GM18508 (cell line): ENCODE measurements at regions not wholly inside any gene's neighbourhood (a gene's known extent, or its start where the extent isn't known, plus 50 kb on each side); places are given as distances from the start of the nearest gene placed in this dataset.

ENCODE experiments used
- ATAC-seq: cut with Tn5 transposase; IDR thresholded peaks from one replicate; pipeline ENCODE4 v1.9.1; 2021; ENCODE audit warnings: moderate number of reproducible peaks; ENCODE audit not compliant: insufficient read depth, unreplicated experiment

DNA sequence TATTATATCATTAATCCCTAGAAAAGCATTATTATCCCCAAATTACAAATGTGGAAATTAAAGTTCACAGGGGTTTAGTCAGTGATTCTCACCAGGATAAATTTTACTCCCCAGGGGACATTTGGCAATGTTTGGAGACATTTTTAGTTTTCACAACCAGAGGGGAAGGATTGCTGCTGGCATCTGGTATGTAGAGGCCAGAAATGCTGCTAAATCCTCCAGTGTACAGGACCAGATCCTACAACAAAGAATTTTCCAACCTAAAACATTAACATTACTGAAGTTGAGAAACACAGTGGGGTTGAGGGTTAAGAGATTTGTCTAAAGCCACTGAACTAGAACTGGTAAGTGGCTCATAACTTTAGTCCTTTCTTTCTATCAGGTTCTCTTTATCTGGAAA is 162.0 kb upstream of the SYT6 start:
- ATAC-seq, result no peak

DNA sequence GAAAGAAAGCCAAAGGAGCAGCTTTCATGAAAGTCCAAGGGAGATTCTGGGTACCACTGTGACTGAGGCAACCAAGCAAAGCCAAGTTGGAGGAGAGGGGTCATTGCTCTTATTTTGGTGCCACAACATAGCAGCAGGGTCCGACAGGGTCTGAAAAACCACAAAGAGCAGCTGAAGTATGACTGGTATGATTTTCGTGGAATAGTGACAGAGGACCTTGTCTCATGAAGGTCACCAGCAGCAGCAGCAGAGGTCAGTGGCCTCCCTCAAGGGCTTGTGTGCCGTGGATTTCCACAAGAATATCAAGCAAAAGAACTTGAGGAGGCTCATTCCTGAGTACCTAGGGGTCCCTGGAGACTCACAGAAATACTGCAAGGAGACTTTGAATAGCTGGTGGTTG is 160.9 kb upstream of the SYT6 start:
- ATAC-seq, result no peak

DNA sequence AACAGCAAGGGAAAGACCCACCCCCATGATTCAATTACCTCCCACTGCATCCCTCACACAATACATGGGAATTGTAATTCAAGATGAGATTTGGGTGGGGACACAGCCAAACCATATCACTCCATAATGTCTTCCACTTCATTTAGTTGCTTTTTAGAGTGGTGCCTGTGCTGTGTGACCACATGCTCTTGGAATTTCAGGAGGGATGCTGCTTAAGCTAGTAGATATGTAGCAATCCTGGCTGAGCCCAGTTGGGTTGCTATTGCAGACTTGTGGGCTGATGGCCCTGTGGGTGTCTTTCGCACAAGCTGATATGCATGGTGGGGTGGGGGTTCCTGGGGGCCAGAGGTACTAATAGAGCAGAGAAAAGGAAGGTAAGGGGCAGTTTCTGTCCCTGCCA is 160.4 kb upstream of the SYT6 start:
- no peak for ATAC-seq

DNA sequence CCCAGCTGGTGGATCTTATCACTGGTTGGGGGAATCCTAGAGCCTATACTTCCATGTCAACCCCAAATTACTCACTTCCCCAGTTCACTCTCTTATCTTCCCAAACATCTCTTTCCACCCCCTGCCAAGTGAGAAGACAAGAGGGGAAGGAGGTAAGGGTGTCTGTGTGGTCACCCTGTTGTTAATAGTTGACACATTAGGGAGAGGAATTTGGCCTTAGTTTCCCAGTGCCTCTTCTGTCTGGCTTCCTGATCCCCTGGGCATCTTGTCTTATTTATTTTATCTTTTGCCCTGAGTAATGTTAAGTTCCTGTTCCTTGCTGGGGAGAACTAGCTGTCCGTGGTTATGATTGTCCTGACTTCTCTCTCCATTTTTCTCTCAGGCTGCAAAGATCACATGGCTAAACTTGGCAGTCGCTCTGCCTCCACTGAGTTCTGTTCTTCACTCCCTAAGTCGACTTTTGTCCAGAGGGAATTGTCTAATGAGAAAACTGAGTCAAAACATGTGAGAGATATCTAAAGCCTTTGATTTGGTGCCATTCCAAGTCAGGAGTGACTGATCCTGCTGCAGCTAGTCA is 157.1 kb upstream of the SYT6 start:
- no peak for ATAC-seq

DNA sequence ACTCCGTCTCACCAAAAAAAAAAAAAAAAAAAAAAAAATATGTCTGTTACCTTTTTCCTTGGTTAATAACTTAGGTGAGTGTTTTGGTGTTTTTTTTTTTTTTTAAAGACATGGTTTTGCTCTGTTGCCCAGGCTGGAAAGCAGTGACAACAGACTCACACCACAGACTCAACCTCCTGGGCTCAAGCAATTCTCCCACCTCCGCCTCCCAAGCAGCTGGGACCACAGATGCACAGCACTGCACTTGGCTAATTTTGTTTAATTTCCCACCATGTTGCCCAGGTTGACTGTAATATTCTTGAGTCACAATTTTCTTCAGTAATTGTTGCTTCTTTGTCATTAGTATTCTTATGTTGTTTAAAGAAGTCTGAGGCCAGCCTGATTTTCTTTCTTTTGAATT is 149.2 kb upstream of the SYT6 start:
- ATAC-seq, result no peak

DNA sequence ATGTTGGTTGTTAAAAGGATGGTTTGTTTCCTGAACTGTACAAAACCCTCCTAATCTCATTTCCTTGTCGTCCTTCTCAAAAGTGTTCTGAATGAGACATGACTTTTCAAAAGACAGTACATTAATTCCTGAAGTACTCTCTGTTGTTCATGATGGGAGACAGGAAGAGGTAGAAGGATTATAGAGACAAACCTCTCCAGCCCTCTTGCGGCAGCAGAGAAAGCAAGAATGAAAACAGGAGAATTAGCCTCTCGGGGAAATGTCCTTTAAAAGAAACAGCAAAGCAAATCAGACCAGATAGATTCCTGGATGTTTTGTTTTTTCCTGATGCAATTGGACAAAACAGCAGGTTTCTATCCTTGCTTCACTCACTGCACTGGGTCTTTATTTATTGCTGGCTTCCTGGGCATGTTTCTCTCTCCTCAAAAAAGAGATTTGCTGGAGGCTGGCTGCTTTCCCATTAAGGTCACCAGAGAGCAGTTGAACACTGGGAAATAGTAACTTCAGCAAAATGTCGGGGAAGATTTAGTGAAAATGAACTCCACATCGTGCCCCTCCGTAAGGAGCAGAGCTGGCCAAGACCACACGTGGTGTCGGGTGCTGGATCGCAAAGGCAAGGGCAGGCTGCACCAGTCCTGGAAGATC is 145.8 kb upstream of the SYT6 start:
- no peak for ATAC-seq

DNA sequence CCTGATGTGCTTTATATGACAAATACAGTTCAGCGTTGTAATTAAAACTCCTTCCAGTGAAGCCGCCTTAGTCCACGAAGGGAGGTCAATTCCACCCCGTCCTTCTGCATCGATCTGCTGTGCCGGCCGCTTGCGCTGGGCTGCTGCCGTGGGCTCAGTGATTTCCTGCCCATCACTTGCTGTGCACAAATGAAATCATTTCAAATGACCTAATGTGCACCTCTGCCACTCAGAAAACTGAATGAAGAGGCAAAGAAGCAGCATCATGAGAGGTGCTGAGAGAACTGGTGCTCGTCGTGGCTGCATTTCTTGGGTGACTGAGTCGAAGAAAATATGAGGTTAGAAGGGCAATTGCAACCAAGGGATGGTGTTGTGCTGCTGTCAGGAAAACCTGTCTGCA is 144.3 kb upstream of the SYT6 start:
- ATAC-seq, result no peak

DNA sequence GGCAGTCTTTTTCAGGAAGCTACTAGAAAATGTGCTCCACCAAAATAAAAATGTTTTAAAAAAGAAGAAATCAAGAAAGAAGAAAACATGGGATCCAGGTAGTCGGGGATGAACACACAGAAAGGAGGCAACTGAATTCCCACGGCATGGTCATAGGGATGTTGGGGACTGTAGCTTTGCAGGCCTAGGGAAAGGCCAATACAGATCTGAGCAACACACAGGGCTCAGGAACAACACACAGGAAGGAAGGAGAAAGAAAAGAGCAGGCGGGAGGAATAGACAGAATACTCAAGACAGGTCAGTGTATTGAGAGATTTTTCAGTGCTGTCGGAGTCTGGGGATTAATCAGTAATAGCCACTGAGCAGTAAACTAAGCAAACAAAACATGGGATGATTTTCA is 142.7 kb upstream of the SYT6 start:
- ATAC-seq, result no peak

DNA sequence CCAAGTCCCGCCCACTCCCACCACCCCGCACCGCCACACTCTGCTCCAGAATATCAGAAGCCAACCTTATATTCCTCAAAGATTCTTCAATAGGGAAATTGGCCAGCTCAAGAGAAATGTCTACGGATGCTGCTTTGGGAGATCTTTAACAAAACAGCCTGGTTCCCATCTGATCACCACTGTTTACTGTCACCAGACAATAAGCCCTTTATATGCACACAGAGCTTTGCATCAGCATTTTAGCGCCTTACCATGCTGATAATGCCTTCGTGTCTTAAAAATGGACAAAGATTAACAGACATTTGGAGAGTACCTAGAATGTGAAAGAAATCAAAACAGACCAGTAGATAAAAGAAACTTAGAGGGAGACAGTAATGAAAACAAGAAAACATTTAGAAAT is 141.7 kb upstream of the SYT6 start:
- ATAC-seq, result no peak

DNA sequence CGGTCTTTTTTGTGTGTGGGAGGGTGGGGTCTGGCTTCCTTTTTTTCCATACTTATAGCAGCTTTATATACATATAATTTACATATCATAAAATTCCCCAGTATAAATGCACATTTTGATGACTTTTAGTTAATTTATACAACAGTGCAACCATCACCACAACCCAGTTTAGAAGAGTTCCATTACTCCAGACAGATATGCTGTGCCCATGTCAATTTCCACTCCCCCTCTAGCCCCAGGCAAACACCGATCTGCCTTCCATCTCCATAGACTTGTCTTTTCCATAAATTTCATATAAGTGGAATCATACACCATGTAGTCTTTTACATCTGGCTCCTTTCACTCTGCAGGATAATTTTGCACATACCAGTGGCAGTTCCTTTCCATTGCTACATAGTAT is 139.2 kb upstream of the SYT6 start:
- ATAC-seq, result no peak

DNA sequence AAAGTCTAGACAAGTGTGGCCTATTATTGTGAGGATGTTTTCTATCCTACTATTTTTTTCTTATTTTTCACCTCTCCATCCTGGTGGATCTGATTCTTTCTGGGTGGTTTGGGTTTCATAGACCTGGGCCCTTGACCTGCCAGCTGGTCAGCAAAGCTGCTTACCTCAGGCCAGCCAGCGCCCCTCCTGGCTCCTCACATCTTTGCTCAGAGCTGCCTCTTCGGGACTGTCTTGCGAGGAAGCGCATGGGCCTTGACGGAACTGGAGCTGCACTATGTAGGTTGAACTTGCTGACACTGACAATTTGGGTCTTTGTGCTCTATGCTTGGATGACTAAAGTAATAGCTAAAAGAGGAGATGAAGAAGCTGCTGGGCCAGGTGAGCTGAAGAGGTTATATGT is 138.5 kb upstream of the SYT6 start:
- ATAC-seq, result no peak

DNA sequence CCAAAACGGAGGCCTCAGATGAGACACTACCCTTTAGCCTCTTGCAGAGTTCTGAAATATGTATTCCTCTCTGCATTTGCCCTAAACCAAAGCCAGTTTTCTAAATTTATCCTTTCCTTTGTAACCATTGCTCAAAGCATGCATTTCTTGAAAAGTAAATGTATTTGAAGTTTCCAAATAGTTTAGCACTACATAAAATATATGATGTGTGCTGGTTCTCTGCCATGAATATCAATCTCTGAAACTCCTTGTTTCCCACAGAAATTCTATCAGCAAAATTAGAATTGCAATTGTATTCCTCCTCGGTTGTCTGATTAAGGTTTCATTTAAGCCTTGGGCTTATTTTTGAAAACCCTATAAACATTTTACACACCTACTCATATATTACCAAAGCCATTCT is 137.1 kb upstream of the SYT6 start:
- ATAC-seq, result no peak

DNA sequence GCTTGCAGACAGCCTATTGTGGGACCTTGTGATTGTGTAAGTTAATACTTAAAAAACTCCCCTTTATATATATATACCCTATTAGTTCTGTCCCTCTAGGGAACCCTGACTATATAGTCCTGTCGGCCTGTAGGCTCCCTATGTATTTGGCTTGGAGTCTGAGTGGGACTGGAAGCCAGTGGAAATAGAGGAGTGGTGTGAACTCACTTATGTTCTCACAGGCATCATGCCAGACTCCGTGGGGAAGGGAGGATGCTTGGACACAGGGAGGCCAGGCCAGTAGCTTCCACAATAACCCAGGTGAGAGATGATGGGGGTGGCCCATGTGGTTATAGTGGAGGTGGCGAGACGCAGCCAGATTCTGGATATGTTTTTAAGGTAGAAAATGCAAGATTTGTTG is 136.7 kb upstream of the SYT6 start:
- no peak for ATAC-seq

DNA sequence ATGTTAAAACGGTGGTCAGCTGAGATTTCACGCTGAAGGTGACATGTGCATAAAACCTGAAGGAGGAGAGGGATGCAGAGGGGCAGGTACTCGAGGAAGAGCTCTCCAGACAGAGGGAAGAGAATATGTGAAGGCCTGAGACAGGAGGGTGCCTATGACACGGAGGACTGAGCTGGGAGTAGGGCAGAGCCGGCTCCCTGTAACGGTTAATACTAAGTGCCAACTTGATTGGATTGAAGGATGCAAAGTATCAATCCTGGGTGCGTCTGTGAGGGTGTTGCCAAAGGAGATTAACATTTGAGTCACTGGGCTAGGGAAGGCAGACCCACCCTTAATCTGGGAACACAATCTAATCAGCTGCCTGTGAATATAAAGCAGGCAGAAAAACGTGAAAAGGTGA is 136.2 kb upstream of the SYT6 start:
- ATAC-seq, result no peak

DNA sequence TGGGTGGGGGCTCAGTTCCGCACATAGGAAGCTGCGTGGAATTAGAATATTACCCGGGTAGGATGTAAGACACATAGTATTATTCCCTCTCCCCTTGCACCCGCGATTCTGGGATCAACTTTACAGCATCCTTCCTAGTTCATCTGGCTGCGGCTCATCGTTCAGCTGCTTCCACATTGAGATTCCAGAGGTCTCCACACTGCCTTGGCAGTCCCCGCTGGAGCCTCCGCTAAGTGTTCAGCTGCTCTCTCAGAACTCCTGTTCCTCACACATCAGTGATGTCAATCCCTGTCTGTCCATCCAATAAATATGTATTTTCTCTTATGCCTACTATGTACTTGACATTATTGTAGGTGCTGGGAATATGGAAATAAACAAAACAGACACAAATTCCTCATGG is 135.6 kb upstream of the SYT6 start:
- no peak for ATAC-seq

DNA sequence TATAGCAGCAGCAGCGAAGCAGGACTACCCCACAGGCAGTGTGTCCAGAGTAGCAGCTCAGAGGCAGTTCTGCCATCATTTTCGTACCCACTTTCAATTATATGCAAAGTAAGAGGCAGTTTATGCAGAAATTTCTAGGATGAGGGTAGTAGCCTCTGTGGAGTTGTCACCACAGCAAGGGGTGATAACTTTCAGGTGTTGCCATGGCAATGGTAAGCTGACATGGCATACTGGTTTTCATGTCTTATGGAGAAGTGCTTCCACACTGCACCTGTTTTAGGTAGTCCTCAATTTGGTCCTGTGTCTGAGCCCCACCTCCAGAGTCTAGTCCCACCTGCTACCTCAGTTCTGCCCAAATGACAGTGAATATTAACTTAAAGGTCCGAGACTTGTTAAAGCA is 133.3 kb upstream of the SYT6 start:
- no peak for ATAC-seq

DNA sequence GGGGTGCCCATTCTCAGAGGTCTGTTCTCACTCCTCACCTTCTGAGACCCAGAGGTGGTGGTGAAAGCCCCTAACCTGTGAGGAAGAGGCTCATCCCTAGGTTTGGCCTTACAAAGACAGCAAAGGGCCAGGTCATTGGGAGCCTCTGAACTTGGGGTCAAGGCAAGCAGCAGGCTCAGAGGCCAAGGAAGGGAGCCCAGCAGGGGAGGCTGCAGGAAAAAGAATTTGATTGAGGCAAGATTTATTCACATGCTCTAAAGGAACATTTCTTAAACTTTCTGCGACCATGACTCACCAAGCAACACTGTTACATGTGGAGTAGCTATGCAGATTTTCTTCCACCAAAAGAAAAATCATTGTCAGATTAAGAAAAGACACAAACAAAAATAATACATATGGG is 132.5 kb upstream of the SYT6 start:
- ATAC-seq, result no peak

DNA sequence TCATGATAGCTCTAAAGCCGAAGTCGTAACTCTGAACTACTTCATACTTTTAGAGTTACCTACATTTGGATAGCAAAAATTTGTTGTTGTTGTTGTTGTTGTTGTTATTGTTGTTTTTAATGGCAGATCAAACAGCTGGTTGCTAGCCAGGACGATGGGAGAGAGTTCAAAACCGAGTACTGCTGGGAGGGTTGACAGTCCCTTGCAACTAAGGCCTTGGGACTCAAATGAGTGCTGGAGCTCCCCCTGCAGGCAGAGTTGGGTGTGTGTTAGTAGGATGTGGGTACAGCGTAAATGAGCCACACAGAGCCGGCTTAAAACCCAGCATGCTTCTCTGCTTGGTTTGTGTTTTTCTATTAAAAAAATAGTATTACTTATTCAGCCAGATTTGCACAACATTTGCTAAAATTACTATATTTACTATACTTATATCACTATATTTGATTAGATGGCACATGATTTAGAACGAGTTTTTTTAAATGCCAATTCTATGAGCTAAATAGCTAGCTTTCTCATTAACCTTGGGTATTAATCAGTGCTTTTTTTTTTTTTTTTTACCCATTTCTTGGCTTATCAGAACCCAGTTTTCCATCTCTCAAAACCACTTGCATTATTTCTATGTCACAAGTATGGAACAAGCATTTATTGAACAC is 129.2 kb upstream of the SYT6 start:
- ATAC-seq, result no peak

DNA sequence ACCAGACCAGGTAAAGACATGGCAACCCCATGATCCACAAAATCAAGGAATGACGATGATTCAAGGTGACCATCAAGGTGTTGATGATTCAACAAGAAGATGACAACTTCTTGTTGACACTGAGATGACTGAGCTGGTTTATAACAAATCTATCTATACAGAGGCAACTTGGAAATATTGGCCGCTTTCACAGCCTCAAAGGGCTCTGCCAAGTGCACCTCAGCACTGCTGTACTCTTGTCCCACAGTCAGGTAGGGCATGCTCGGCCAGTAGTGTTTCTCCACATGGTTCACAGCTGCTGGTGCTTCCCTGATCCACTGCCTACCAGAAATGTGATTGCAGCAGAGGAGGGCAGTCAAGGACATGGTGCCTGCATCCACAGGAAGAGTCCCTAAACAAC is 125.2 kb upstream of the SYT6 start:
- no peak for ATAC-seq

DNA sequence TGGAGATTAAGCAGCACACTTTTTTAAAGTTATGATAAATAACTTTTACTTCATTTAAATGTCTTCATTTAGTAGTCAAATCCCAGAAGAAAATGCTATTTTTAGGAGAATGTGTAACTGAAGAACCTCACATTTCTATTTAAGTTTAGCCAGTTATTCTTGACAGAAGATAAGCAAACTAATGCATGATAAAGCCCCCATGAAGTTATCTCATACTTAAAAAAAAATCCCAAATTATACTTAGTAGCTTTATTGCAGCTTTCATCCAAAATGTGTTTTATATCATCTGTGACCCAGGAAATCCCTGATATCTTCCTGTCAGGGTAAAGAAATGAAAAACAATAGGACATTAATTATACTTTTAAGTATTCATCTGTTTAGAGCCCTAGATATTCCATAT is 124.8 kb upstream of the SYT6 start:
- ATAC-seq, result no peak

DNA sequence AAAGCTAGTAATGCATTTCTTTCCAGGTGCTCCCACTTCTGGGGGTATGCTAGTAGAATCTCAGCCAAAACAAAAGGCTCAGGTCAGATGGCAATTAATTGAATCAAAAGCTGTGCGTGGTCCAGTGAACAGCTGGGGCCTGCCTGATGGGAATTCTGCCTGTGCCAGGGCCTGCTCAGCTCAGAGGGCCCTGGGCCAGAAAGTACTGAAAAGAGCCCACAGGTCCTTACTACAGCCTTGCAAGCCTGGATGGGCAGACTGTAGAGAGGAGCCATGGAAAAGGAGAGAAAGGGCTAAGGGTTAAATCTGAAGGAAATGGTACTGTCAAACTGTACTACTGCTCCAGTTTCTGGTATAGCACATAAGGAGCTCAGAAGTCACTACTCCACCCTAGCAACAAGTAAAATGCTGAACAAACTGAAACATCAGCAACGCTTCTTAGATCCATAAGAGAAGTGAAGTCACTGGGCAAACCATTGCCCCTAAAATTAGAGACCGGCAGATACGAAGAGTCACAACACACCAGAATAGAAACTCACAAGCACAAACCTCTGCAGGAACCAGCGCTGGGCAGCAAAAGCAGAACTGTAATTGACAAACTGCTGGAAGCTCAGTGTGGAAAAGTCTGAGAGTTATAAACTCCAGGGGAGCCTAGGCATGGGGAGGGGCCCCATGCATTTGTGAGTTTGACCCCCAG is 121.1 kb upstream of the SYT6 start:
- no peak for ATAC-seq

DNA sequence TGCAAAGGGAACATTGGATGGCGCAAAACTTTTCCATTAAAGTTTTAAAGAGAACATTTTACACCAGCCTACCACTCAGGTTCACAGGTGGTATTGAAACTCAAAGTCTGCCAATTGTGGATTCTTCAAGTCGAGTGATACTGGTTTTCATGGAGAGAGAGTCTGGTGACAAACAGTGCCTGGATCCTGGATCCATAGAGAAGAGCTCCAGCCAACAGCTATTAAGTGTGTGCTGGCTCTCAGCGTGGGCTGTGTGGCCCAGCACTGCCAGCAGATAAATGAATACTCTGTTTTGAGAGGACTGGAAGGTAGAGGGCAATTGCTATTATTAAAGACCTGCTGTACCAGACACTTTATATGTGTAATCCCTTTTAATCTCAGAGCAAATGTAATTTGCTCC is 118.9 kb upstream of the SYT6 start:
- ATAC-seq, result no peak
